ENCODE measurements at regions not wholly inside any gene's neighbourhood (a gene's known extent, or its start where the extent isn't known, plus 50 kb on each side); places are given as distances from the start of the nearest gene placed in this dataset.
A peak's percentile ranks its signal among the peaks of the same experiment; 100 is the strongest.
"Not testable (repeated sequence)": the region's sequence is repeated elsewhere in the genome, so short reads cannot be mapped to it uniquely, and the experiment has no call there.

DNA sequence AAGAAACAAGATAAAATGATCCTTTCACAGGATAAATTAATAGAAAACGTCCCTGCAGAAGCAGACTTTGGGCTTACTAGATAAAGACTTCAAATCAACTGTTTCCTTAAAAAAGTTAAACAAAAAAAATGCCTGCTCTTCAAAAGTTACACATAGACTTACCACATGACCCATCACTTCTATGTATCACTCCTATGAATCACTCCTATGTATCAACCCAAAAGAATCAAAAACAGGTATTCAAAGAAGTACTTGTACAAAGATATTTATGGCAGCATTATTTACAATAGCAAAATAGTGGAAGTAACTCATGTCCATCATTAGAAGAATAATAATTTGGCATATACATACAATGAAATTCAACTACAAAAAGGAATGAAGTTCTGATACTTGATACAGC lies 56.3 kb upstream of the PRDM9 start:
- no peak for DNase-seq

DNA sequence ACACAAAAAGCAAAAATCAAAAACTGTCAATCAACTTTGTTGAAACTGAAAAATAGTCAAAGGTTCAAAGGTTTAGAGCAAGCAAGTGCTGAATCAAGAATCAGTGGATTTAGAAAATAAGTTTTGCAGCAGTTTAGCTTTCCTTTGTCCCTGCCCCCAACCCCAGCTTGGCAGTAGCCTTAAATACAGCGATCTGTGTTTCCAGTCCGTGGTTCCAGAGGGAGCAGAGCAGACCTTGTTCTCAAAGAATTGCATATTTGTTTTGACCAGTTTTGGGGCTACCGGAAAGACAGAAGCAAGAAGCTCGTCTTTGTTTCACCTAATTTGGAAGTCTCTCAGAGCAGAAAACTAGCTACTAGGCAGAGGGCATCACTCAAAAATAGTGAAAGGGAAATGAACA lies 57.2 kb upstream of the PRDM9 start:
- no peak for DNase-seq

DNA sequence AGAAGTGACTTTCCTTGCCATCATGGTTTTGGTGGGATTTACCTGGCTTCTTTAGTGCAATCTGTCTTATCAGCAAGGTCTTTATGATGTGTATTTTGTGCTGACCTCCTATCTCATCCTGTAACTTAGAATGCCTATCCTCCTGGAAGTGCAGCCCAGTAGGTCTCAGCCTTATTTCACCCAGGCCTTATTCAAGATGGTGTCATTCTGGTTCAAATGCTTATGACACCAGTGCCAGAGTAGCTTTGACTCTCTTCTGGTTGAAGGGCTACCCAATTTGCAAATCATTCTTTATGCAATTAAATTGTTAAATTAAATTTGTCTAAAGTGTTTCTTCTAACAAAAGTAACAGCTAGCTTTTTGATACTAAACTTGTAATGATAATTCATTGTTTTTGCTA lies 58.8 kb upstream of the PRDM9 start:
- DNase-seq: no peak

DNA sequence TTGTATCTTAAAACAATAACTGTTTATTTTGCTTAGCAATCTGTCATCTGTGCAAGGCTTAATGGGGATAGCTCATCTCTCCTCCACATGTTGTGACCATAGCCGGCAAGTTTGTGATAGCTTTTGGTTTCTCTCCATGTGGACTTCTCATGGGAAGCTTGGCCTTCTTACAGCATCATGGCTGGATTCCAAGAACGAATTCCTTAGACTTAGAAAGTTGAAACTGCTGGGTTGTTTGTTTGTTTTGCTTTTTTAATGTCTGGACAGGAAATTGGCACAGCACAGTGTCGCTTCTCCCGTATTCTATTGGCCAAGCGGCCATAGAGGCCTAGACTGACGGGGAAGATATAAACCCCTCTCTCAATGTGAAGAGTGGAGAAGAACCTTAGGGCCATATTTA lies 61.0 kb upstream of the PRDM9 start:
- DNase-seq: no peak

DNA sequence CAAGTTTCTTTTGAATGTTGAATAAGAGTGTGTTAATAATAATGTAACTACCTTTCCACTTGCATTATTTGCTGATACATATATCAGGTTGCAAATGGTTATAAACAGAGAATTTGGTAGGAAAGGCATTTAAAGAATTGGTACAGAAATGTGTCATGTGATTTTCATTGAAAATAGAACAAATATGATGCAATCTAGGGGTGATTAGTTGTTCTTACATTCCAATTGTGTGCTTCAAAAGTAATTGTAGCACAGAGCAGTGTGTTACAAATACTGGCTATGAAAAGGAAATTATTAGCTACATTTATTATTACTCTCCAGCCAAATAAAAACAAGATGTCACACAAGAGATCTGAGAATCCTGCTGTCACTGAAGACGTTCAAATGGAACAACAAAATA lies 61.8 kb upstream of the PRDM9 start:
- DNase-seq: peak; percentile 24

DNA sequence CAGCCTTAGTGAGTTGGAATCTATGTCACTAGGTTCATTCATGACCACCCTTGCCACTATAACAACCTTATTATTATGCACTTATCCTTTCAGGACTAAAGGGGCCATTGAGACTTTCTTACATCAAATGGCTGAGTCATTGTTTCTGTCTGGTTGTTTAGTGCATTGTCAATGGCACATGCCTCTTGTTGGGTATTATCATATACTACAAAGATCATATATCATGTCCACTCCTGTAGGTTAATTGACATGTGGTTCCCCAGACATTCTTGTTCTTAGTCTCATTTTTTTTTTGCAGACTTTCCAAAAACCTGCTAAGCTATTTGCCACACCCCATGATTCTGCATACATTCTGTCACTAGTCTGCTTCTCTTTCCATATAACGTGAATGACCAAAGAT lies 66.7 kb upstream of the PRDM9 start:
- peak; percentile 55 for DNase-seq

DNA sequence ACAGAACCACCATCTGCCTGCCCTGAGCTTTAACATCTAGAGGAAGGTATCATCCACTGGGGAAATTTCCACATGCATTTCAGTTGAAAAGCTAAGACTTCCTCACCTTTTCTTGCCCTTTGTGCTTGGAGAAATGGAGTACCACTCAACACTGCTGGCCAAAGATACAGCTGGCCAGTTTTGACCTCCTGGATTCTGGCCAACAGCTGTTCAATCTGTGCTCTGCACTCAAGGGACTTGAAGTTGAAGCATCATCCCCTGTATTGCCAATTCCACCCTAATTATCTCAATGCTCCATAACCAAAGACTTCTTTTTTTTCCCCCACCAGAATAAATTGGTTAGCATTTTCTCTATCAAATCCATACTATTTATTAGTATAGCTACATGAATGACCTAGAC lies 70.4 kb upstream of the PRDM9 start:
- DNase-seq: no peak

DNA sequence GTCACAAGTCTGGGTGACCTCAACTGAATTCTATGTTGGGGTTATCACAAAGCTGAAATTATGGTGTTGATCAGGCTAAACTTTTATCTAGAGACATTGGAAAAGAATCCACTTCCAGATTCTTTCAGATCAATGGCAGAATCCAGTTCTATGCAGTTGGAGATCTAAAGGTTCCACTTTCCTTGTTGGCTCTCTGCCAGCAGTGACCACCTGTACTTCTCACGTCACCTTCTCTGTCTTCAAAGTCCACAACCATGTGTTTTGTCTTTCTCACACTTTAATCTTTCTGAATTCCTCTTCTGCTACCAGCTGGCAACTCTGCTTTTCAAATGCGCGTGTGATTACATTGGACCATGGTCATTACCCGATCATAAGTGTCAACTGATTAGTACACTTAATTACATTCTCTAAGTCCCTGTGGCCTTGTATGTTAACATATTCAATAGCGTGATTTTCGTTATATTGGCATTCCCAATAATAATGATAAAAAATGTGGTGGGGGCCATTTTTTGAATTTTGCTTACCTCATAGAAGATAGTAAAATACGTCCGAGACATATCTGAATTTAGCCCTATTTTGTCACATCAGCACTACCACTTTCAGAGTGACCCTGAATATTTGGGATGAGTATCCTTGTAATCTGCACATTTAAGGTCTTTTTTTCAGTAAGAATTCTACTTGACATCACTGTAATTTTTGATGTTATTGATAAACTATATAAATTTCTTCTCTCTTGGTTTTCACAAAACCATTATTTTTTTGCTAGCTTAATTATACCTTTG lies 73.7 kb upstream of the PRDM9 start:
- DNase-seq: no peak

DNA sequence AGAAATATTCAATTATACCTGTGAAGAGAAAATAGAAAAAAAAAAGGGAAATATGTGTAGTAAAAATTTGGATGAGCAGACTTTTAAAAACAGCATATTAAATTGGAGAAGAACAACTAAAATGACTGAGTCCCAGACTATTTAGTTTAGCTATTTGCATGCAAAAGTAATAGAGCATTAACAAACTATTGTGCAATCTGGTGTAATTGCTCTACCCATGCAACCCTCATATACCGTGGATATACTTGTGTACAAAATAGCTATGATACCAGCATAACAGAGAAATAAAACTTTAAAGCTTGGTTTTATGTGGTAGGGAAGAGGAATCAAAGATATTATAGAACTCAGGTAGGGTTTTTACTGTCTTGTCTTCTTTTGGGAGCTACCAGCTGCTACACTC lies 78.7 kb upstream of the PRDM9 start:
- DNase-seq: no peak

DNA sequence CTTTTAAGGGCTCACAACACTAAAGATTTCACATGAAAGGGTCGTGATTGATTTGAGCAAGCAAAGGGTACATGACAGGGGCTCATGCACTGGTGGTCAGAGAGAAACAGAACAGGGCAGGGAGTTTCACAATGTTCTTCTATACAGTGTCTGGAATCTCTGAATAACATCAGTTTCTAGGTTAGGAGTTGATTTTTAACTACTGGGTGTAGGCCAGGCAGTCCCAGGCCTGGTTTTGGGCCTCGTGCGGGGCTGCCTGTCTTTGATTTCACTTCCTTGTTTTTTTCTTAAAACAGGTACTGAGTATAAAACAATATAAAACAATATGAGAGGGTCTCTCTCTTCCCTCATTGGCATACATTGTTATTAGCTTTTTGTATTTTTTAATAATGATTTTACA lies 87.2 kb upstream of the PRDM9 start:
- not testable (repeated sequence) for DNase-seq

DNA sequence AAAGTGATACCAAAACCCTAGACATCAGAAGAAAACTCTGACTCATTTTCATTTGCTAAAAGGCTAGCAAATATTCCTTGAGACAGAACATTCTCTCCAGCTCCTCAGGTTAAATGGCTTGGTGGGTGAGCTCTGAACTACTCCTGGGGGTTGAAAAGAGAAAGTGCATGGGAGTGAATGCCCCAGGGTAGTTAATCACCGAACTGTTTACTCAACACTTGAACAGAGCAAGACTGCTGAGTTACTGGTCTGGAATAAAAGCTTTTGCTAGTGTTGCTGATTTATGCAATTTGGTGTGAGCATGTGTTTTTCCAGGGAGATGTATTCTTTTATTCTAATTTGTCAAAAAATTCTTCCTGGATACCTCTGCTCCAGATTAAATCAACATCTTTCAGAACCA lies 88.3 kb upstream of the PRDM9 start:
- peak; percentile 26 for DNase-seq

DNA sequence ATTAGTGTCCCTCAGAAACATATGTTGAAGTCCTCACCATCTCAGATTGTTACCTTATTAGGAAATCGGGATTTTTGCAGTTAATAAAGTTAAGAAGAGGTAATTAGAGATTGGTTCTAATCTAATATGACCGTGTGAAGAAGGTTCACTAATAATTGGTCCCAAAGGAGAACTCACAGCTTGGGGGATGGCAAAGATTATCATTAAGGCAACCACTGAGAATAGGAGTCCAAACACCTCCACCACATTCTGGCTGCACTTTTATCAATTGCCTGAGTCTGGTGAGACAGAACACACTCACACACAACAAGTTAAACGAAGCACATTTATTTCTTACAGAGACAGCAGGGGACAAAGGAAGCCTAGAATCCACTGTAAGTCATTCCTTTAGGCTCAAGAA lies 94.9 kb upstream of the PRDM9 start:
- no peak for DNase-seq

DNA sequence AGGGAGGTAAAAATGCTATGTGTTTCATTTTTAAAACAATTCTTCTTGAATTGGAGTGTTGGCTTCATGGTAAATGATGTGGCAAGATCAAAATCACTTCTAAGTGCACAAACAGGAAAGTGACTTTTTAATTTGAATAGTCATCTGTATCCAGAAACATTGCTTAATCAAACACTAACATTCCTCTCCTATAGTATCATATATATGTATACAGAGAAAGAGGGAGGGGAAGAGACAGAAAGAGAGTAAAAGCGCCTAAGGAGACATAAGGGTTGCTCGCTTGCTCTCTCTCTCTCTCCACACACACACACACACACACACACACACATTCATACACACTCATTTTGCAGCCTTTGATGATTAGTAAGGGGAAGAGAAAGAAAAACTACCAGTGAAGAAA lies 95.4 kb upstream of the PRDM9 start:
- peak; percentile 68 for DNase-seq

DNA sequence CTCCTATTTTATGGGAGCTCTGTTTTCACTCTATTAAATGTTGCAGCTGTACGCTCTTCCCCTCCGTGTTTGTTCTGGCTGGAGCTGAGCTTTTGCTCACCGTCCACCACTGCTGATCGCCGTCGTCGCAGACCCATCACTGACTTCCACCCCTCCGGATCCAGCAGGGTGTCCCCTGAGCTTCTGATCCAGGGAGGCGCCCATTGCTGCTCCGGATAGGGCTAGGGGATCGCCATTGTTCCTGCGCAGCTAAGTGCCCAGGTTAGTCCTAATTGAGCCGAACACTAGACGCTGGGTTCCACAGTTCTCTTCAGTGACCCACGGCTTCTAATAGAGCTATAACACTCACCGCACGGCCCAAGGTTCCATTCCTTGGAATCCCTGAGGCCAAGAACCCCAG lies 96.2 kb upstream of the PRDM9 start:
- DNase-seq: no peak

DNA sequence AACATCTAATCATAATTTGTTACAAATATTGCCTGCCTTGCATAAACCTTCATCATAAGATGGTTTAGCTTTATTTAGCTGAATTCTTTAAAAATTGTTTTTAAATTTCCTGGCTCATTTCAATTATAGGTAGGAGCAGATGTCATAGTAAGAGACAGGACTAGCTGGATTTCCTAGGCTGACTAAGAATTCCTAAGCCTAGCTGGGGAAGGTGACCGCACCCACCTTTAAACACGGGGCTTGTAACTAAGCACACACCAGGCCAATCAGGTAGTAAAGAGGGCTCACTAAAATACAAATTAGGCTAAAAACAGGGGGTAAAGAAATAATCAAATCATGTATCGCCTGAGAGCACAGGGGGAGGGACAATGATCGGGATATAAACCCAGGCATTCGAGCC lies 96.6 kb upstream of the PRDM9 start:
- not testable (repeated sequence) for DNase-seq

DNA sequence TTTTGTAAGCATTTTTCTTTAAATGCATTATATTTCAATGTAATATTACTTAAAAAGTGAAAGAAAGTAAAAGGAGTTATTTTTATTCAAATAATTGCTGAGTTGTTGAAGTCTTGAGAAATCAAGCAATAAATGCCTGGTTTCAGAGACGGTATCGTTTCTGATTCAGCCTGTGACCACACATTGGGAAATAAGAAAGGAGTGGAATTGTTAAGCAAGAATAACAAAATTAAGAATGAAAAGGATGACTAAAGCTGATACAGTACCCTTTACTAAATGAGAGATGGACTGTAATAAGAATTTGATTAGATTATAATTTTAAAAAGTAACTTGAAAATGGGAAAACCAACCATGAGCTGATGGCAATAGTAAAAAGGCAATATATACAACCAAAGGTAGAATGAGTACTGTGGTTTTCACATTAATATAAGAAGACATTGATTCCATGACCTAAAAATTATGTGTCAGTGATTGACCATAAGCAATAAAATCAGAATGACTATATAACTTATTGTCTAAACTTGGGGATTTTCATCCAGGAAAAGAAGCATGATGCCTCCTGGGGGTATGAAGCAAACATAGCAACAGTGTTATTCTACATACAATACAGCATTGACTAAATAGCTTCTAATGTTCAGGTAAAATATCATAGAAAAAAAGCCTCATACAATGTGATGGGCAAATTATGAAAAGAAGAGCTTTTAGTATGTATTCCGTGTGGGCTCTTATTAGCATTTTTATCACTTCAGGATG lies 101.9 kb upstream of the PRDM9 start:
- DNase-seq: peak; percentile 43

DNA sequence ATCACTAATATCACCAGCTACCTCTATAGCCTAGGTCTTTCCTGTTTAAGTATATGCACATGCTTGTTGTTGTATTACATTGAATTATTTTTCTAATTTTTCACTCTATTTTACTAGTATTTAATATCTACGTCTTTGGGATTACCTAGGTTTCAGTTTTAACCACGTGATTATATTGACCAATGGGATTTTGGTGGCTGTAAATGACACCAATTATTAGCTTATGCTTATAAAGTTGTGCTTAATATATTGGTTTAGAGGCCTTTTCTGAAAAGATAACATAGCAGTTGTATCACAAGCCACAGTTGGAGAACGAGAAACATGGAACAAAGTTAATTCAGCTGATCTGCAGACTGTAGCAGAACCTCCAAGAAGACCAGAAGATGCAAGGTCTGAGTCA lies 104.8 kb upstream of the PRDM9 start:
- DNase-seq: no peak

DNA sequence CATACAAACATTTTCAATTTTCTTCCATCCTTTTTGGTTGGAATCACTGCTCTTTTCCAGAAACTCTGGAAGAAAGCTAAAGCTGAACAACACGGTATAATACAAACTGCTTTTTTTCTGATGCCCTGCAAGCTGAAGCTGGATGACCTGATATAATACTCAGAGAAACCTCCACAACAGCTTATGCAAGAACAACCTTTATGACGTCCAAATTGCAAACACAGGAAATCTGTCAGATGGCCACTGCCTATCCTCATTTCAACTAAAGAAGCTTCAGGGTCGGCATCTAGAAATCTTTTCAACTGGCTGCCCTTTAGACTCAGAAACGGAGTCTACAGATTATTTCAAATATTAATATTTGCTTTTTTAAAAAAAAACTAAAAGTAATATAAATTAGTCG lies 106.5 kb upstream of the PRDM9 start:
- no peak for DNase-seq

DNA sequence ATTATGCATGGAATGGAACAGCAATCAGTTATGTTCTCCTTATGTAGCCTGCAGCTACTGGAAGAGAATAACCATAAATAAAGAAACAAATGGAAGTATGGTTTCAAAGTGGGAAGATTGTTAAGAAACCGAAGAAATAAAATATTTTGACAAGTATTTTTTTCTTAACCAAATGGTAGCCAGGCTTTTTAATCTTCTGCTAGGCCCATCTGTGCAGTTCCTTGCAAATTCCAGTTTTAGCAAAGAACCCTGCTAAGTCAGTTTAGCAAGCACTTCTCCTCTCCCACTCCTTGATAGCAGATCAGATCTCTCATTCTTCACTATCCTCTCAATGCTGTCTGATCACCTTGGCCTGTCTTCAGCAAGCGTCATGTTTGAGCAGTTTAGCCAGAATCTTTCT lies 111.1 kb upstream of the PRDM9 start:
- DNase-seq: no peak

DNA sequence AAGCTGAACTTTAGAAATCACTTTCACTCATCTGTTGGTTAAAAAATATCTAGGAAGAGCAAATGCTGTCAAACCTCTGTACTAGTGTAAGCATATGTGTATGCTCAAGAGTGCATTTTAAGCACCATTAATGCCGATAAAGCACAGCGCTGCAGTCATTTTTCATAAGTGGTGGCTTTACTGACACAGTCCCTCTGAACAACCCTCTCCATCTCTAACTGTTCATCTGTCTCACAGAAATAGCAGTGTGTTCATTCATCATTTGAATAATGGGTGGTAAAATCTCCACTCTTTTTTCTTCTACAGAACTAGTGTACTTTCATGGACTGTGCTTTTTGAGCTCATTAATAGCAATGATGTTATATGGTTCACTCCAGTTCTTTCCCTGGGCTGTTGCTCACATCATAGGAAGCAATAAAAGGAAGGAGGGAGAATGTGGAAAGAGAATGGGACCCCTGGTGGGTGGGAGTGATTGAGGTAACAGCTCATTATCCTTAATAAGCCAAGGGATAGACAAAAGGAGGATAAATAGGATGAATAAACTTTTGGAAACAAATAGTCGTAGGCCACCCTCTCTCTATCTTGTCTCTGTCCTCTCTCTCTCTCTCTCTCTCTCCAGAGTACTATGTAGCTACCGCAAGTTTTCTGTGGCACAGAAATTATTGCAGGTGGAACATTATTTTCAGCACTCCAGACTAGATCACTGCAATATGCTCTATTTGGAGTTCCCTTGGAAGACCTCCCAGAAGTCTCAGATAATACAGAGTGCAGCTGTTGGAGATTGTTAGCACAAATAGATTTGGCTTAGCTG lies 117.9 kb upstream of the PRDM9 start:
- DNase-seq: no peak

DNA sequence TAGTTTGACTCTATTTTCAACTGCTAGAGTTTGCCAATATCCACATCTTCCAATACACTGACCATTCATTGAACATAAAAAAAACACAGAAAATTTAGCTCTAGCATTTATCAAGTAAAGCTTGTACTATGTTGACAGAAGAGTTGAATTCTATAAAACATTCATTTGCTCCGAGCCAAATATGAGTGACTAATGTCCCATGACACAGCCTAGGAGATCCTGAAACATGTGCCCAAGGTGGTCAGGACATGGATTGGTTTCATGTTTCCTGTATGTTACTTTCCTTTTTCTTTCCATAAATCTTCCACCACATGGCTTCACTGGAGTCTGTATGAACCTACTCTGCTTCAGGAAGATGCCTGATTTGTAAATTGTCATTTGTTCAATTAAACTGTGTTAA lies 122.4 kb upstream of the PRDM9 start:
- DNase-seq: no peak

DNA sequence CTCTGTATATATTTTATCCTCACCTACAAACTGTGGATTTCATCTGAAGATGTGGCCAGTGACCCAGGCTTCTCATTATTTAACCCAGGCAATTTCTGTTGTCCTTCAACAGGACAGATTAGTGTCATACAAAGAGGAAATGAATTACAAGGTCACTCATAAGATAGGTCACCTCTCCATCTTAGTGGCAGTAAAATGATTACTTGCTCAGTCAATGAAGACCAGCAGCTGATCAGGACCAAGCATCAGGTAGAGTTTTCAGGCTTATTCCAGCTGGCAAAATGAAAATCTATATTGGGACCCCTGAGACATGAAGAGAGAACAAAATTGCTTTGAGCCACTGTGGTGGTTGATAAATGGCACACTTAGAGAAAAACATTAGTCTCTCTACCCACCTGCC lies 135.2 kb upstream of the PRDM9 start:
- no peak for DNase-seq

DNA sequence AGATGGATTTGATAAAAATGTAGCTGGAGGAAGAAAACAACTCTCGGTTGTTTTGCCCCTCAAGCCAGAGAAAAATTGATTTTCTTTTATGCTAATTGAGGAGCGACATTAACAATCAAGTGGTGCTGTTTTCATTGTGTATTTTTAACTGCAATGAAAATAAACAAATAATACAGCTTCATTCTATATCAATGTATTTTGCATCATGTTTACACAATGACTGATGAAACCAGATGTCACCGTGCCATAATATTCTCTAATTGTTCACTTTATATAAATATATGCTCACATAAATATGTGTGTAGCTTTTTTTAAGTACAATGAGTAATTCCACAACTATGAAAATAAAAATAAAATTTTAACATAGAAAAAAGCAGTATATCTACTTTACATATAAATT lies 139.0 kb upstream of the PRDM9 start:
- no peak for DNase-seq

DNA sequence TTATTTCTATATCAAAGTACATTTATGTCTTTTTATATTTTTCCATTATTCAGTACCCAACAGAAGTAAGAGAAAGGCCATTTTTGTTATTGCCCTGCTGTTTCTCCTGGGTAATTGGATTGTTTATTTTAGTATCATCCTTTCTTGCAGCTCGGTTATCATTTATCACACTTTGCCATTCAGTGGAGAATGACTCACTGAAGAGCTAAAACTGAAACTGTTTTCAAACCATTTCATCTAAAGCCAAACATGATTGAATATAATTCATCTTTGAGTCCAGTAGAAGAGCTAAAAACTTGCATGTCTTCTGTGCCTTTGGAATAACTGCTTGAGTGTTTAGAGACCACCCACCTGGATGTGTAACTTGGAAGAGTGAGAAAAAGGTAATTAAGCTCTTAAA lies 139.5 kb upstream of the PRDM9 start:
- DNase-seq: peak; percentile 82

All from OCI-M1 (cell line).